GM19240 (cell line): ENCODE measurements at regions not wholly inside any gene's neighbourhood (a gene's known extent, or its start where the extent isn't known, plus 50 kb on each side); places are given as distances from the start of the nearest gene placed in this dataset.

Experiments
- DNase-seq: peaks from one replicate; pipeline ENCODE4 v3.0.0; 2011; ENCODE audit warnings: low spot score; ENCODE audit not compliant: insufficient read length

DNA sequence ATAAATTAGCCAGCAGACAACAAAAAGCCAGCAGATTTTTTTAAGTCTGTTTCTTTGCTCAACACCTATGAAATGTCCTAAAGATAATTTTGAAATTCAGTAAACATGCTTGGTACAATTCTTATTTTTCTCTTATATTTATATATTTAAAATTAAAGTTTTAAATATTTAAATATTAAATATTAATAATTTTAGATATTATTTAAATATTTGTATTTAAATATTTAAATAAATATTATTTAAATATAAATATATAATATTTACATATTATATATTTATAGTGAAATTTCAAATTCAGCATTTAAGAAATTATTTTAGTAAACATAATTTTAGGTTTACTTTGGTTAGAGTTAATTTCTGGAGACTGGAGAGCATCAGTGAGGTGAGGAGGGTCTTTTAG, 1554.2 kb downstream of the NCAM2 start:
- DNase-seq = no peak

DNA sequence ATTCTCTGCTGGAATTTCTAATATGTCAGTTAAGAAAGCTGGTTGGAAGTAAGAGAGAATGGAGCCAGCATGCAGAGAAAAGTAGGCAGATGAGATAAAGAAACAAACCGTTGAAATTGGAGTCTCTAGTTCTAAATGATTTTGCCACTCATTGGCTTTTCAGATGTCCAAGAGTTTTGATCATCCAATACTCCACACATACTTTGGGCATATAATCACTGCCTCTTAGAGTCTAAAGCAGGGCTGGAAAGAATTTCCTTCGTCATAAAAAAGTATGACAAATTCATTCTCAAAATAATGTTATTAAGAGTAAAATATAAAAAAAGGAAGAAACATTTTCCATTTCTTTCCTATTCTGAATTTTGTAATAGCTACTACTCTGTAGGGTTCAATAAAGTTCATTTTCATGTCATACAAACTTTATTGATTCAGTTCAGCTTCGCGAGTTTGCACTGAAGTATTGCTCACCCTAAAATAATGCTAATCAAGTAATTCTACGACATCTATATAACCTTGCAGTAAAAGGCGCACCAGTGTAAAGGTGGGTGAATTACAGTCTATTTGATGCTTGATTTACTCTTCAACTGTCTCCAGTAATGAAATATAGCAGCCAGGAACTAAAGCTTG, 1556.6 kb downstream of the NCAM2 start:
- DNase-seq = no peak

GRCh38 chr21:22556829-22557228, 1558.6 kb downstream of the NCAM2 start:
- DNase-seq = no peak

DNA sequence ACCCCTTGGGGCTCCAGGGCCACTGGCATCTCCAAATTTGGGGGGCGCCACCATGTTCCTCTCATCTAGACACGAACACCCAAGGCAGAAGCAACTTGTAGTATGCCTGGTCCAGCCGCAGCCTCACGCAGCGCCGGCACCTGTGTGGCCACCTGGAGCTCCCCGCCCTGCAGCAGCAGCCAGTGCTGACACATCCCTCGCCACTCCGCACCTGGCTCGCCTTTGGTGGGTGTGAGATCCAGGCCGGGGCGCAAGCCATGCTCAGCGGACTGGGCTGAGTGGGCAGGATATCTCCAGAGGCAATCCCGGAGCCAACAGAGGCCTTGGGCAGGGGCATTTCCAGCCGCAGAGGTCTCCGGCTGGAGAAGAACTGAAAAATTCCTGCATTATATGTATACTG, 1563.7 kb downstream of the NCAM2 start:
- no peak for DNase-seq

- no peak for DNase-seq
Measured at GRCh38 chr21:22573834-22574233, 1575.6 kb downstream of the NCAM2 start.

DNA sequence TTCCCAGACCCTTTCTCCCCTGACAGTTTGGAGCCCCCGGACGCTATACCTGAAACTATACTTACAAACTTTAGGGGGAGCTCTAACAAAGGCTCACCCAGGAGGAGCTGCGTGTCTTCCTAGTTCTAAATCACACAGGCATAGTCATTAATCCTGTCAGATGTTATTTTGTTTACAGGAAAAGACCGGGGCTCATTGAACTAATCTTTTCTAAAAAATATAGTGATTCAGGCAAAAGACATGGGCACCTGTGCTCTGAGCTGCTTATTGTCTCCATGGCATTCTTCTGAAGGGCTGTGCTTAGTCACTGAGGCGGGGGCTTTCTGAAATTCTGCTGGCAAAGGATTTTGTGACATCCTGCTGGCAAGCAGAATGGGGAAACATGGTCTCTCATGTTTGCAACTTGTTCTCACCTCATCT, 1577.0 kb downstream of the NCAM2 start:
- no peak for DNase-seq

DNA sequence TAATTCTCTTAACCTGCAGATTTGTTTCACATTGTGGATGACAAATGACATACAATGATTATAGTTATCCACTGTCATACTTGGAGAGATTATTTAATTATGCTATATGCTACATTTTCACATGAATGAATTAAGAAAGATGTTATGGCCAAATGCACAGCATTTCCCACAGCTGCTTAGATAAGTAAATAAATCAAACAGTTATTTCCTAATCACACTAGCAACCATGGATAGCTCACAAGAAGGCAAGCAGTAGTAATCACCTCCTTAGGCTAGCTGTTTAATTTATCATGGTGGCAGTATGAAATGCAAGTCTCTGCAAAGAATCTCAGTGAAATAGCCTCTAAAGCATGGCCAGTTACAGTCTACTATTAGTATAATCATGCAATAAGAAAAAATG, 1581.5 kb downstream of the NCAM2 start:
- no peak for DNase-seq

DNA sequence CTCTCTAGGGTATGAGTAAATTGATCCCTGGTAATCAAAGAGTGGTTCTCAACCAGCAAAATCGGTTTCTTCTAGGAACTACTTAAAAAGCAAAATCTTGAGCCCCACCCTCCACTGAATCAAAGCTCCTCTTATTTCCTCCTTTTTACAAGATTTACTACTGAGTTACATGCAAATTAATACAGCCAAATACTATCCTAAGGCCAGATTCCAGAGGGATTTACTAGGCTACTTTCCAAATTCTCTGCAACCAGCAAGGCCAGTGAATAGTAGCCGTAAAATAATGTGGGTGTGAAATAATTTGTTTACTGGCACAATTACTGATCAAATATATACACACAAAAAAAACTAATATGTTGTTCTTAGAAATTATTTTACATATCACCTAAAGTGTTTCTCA, 1583.8 kb downstream of the NCAM2 start:
- DNase-seq = no peak

- DNase-seq = no peak
Measured at GRCh38 chr21:22584308-22584707, 1586.1 kb downstream of the NCAM2 start.

GRCh38 chr21:22585558-22585957, 1587.3 kb downstream of the NCAM2 start:
- DNase-seq = no peak

GRCh38 chr21:22597660-22598255, 1599.5 kb downstream of the NCAM2 start:
- DNase-seq = no peak

DNA sequence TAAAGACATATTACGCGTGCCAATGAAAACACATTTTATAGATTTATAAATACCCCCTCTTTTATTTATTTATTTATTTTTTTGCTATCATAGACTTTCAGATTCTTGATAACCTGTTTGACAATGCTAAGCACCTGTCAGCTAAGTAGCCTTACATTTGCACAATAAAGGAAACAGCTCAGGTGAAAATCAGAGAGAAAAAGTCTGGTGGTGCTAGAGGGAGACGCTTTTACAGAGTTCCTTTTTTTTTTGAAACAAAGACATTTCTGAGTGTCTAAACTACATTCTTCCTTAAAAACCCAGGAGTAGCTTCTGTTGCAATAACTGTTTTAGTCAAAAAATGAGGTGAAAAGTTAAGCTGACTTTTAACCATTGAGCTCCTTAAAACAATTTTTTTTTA, 1611.6 kb downstream of the NCAM2 start:
- DNase-seq = no peak

DNA sequence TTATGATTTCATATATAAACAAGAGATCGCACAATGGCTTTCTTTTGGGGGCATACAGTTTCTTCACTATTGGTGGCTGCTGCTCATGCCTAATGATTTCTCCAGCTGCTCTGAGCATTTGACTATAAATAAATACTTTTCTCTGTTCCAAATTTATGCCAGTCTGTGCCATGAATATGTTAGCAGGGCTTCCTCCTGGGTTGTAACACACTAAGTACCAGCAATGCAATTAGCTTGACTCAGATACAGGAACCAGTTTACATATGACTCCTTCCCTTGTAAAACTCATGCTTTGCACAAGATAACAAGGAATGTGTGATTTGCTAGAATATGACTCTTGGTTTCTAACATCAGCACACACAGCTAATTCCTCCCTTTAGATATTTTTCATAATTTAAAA, 1629.7 kb downstream of the NCAM2 start:
- no peak for DNase-seq

- no peak for DNase-seq
Measured at GRCh38 chr21:22630953-22631465, 1632.8 kb downstream of the NCAM2 start.

- no peak for DNase-seq
Measured at GRCh38 chr21:22632176-22632575, 1634.0 kb downstream of the NCAM2 start.

DNA sequence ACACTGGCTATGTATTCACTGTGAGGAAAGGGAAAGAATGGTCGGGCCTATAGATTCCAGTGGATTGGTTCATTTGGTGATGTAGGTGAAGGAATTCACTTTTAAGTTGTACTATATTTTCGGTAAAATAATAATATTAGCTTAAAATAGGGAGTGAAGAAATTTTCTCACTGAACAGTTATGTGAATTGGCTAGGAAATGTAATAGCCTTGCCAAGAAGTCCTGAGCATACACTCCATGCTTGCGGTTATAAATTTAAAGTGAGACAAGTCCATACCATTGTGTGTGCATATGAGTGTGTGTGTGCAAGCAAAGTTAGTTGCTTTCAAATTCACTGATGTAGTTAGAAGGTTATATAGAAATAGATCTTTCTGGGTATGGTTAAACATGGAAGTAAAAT, 1651.0 kb downstream of the NCAM2 start:
- no peak for DNase-seq

- no peak for DNase-seq
Measured at GRCh38 chr21:22650226-22650625, 1652.0 kb downstream of the NCAM2 start.

GRCh38 chr21:22657781-22658180, 1659.6 kb downstream of the NCAM2 start:
- no peak for DNase-seq

GRCh38 chr21:22670148-22670547, 1671.9 kb downstream of the NCAM2 start:
- no peak for DNase-seq

DNA sequence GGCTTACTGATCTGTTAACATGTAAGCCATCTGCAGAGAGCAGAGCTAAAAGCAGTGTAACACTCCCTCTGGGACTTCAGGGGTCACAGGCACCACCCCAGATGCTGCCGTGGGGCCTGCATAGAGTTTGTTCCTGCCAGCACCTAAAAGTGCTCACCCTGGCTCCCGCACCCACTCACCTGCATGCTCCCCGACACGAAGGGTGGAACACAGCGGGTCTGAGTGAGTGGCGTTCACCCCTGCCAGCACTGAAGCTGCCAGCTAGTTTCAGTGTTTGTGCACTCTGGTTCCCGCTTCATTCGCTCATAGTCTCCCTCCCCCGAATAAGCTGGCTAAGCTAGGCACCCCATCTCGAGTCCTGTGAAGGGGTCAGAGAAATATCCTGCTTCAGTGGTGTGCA, 1681.0 kb downstream of the NCAM2 start:
- DNase-seq = no peak

DNA sequence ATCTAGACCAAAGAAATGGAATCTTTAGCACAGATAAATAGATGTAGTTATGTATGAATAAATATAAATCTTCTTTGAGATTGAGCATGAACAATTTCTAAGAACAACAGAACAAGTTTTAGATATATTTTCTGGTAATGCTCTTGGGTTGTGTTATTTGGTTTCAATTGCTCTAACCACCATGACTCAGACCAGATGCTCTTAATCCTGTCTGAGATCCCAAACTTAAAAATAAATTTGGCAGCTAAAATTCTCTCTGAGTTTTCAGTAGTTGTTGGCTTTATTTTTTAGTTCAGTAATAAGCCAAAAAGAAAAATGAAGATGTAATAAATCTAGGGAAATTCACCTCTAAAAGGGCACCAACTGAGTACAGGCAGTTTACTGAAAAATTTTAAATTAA, 1693.4 kb downstream of the NCAM2 start:
- DNase-seq = no peak

DNA sequence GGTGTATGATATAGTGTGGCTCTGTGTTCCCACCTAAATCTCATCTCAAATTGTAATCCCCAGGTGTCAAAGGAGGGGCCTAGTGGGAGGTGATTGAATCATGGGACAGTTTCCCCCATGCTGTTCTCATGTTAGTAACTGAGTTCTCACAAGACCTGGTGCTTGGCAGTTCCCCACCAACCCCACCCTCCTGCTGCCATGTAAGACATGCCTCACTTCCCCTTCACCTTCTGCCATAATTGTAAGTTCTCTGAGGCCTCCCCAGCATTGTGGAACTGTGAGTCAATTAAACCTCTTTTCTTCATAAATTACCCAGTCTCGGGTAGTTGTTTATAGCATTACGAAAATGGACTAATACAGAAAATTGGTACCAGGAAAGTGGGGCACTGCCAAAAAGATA, 1705.3 kb downstream of the NCAM2 start:
- DNase-seq = no peak

- DNase-seq = no peak
Measured at GRCh38 chr21:22710721-22711120, 1712.5 kb downstream of the NCAM2 start.
